ENCODE measurements at regions not wholly inside any gene's neighbourhood (a gene's known extent, or its start where the extent isn't known, plus 50 kb on each side); places are given as distances from the start of the nearest gene placed in this dataset.

- DNase-seq = no peak
- Histone ChIP-seq H3K27me3 (no peaks in the 10 kb centered on the region), H3K4me1 (ENCODE audit: insufficient read depth) (no peaks in the 10 kb centered on the region), H3K27ac (no peak overlapping the region), H3K4me3 (no peak overlapping the region), H3K9me3 (no peaks in the 10 kb centered on the region), H3K36me3 (no peaks in the 10 kb centered on the region)
- intact Hi-C loops (cut with DNase I) = no loop called here
- WGBS, 3 donors = 60 to 69% (median 62%) methylated on average over 5 of the region's 5 CpGs
- TF ChIP-seq POLR2A (IDR thresholded peaks at IDR 0.05) = no peak
- TF ChIP-seq, protein P1, sequence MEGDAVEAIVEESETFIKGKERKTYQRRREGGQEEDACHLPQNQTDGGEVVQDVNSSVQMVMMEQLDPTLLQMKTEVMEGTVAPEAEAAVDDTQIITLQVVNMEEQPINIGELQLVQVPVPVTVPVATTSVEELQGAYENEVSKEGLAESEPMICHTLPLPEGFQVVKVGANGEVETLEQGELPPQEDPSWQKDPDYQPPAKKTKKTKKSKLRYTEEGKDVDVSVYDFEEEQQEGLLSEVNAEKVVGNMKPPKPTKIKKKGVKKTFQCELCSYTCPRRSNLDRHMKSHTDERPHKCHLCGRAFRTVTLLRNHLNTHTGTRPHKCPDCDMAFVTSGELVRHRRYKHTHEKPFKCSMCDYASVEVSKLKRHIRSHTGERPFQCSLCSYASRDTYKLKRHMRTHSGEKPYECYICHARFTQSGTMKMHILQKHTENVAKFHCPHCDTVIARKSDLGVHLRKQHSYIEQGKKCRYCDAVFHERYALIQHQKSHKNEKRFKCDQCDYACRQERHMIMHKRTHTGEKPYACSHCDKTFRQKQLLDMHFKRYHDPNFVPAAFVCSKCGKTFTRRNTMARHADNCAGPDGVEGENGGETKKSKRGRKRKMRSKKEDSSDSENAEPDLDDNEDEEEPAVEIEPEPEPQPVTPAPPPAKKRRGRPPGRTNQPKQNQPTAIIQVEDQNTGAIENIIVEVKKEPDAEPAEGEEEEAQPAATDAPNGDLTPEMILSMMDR (IDR thresholded peaks at IDR 0.05) = no peak
- TF ChIP-seq EP300 (IDR thresholded peaks at IDR 0.05) = no peak
These were observed 309.2 kb upstream of the SPTLC3 start for GRCh38 chr20:12699374-12700228.

GRCh38 chr20:12700701-12701100 lies 308.1 kb upstream of the SPTLC3 start:
- H3K27me3 ChIP-seq = no peaks in the 10 kb centered on the region
- H3K36me3 ChIP-seq = no peaks in the 10 kb centered on the region
- H3K4me3 ChIP-seq = no peak overlapping the region
- H3K4me1 ChIP-seq (ENCODE audit: insufficient read depth) = no peaks in the 10 kb centered on the region
- no peak overlapping the region for H3K27ac ChIP-seq
- no peaks in the 10 kb centered on the region for H3K9me3 ChIP-seq
- DNase-seq = no peak
- intact Hi-C loops (cut with DNase I) = no loop called here
- TF ChIP-seq, protein P1 (IDR thresholded peaks at IDR 0.05) = no peak
- no peak for TF ChIP-seq EP300 (IDR thresholded peaks at IDR 0.05)
- TF ChIP-seq POLR2A (IDR thresholded peaks at IDR 0.05) = no peak
- 81 to 82% (median 82%) methylated on average over 9 of the region's 9 CpGs for WGBS, 3 donors

DNA sequence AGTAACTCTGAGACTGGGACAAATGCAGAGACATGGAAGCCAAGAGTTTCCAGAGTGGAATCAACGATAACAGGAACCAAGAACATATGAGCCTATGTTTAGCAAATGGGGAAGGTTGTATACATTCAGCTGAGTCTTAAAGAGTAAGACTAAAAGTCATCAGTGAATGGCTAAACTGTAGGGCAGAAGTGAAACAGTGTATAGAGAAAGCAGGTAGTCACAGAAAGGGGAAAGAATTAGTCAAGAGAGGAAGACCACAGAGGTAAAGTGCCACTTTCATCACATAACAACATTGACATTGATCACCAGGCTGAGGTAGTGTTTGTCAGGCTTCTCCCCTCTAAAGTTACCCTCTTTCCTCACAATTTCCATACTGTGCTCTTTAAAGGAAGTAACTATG lies 306.5 kb upstream of the SPTLC3 start:
- TF ChIP-seq POLR2A (IDR thresholded peaks at IDR 0.05) = no peak
- TF ChIP-seq, protein P1 (IDR thresholded peaks at IDR 0.05) = no peak
- no peak for TF ChIP-seq EP300 (IDR thresholded peaks at IDR 0.05)
- Histone ChIP-seq H3K4me1 (ENCODE audit: insufficient read depth) (no peaks in the 10 kb centered on the region), H3K9me3 (no peaks in the 10 kb centered on the region), H3K27ac (no peak overlapping the region), H3K4me3 (no peak overlapping the region), H3K36me3 (no peaks in the 10 kb centered on the region), H3K27me3 (no peaks in the 10 kb centered on the region)
- WGBS, 3 donors = 93 to 97% (median 95%) methylated on average over 1 of the region's 1 CpG
- intact Hi-C loops (cut with DNase I) = no loop called here
- no peak for DNase-seq

DNA sequence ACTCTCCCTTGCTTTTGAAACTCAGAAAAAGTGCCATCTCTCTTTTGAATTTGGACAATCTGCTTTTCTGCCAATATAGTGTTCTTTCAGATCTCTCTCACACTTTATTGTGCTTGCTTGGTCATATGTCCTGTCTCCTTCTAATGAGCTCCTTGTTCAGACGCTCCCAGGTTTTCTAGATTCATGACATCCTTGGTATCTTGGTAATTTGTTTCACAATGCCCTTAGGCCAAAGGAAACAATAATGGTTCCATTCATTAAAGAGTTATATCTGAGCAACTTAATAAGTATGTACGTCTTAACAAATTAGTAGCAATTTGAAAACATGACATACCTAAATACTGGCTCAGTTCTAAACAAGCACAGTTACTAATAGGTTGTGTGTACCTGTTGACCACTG lies 293.4 kb upstream of the SPTLC3 start:
- H3K27me3 ChIP-seq = no peaks in the 10 kb centered on the region
- no peaks in the 10 kb centered on the region for H3K4me1 ChIP-seq (ENCODE audit: insufficient read depth)
- intact Hi-C loops (cut with DNase I) = no loop called here
- DNase-seq = no peak
- no peak overlapping the region for H3K4me3 ChIP-seq
- WGBS, 3 donors = 83 to 87% (median 87%) methylated on average over 2 of the region's 2 CpGs
- H3K27ac ChIP-seq = no peak overlapping the region
- H3K9me3 ChIP-seq = no peaks in the 10 kb centered on the region
- TF ChIP-seq, protein P1 (IDR thresholded peaks at IDR 0.05) = no peak
- TF ChIP-seq EP300 (IDR thresholded peaks at IDR 0.05) = no peak
- TF ChIP-seq POLR2A (IDR thresholded peaks at IDR 0.05) = no peak
- no peaks in the 10 kb centered on the region for H3K36me3 ChIP-seq
